Adrenal gland (tissue), 9 donors: ENCODE measurements at regions not wholly inside any gene's neighbourhood (a gene's known extent, or its start where the extent isn't known, plus 50 kb on each side); places are given as distances from the start of the nearest gene placed in this dataset.

Experiments used
- DNase-seq, 7 donors: peaks; one replicate each; pipeline ENCODE4 v3.0.0-alpha.2; 2019 to 2020
- H3K27ac ChIP-seq, 5 donors: fragments of 200-600 bp; sonication (generic) in 4 of 5; 1 replicate in 3 of 5; 2 replicates in 2 of 5; pipeline versions ENCODE4 v1.5.1 to v1.8.0; 2016 to 2020; ENCODE audit warnings: mild to moderate bottlenecking in 1 of 5
- H3K27me3 ChIP-seq: fragments of 200-600 bp; 2 replicates; pipeline ENCODE4 v1.8.0; 2021
- H3K36me3 ChIP-seq, 2 donors: fragments of 200-600 bp; replicated peaks in 1 of 2; 1 replicate in 1 of 2; 2 replicates in 1 of 2; pipeline versions ENCODE4 v1.5.1 to v1.8.0; 2018 to 2022
- H3K4me1 ChIP-seq, 2 donors: fragments of 200-600 bp; replicated peaks in 1 of 2; 1 replicate in 1 of 2; 2 replicates in 1 of 2; pipeline versions ENCODE4 v1.5.1 to v1.8.0; 2018 to 2021
- H3K4me3 ChIP-seq, 4 donors: fragments of 200-600 bp; sonication (generic) in 3 of 4; one replicate each; pipeline ENCODE4 v1.5.1; 2016 to 2018
- H3K9me3 ChIP-seq, 3 donors: fragments of 200-600 bp; sonication (generic) in 1 of 3; replicated peaks in 1 of 3; 1 replicate in 2 of 3; 2 replicates in 1 of 3; pipeline versions ENCODE4 v1.5.1 to v1.8.0; 2016 to 2021
- POLR2A ChIP-seq, 2 donors: fragments of 450-650 bp; IDR thresholded peaks; one replicate each; pipeline ENCODE4 v1.6.1; 2017; ENCODE audit warnings: antibody characterized with exemption in 2 of 2, mild to moderate bottlenecking in 2 of 2, moderate library complexity in 1 of 2
- WGBS, 4 donors: extraction: QIAGEN DNeasy Blood & Tissue Kit in 2 of 4; methylation state at CpG; one replicate each; pipeline versions ENCODE4 v1.1.5 to v1.1.7; 2013 to 2017; 5-methylcytosine and 5-hydroxymethylcytosine counted together
- intact Hi-C, 2 donors: fragments of 100-400 bp; cut with DNase I; formaldehyde crosslinking; loops; one replicate each; pipeline versions ENCODE4 v1.14.1 to v1.15.0; 2022 to 2023
- TF ChIP-seq, protein P1 (sequence below), 6 experiments: fragments of 450-650 bp in 4 of 6; fragments of 200-600 bp in 2 of 6; sonication (generic) in 1 of 6; IDR thresholded peaks; 1 replicate in 5 of 6; 2 replicates in 1 of 6; pipeline versions ENCODE4 v1.5.1 to v1.8.0; 2016 to 2021; ENCODE audit warnings: antibody characterized with exemption in 6 of 6, mild to moderate bottlenecking in 2 of 6, moderate library complexity in 1 of 6
- donor health status: healthy with polysubstance abuse.
- donor health status: Bipolar disorder and iron deficiency.
- donor health status: DM: yes; HTN: yes; CAD: no.
- donor health status: DM: no; HTN: no; CAD: no.
- donor health status: DM: no; HTN: no; CAD: no.

DNA sequence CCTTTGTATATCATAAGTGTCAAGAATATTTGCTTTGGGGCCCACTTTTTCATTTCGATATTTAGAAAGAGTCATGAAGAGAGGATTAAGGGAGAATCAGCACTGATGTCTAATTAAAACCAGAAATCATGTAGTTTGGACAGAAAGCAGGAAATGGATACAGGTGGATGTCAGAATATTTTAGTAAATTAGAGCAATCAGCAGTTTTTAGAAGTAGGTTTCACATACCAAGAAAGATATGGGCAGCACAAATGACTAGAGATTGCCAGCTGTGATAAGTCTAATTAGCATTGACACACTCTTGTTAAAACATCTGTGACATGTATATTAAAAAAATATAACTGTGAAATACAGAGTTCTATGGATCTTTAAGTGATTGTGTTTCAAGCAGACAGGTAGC, 180.8 kb upstream of the POM121L12 start:
- TF ChIP-seq, protein P1, sequence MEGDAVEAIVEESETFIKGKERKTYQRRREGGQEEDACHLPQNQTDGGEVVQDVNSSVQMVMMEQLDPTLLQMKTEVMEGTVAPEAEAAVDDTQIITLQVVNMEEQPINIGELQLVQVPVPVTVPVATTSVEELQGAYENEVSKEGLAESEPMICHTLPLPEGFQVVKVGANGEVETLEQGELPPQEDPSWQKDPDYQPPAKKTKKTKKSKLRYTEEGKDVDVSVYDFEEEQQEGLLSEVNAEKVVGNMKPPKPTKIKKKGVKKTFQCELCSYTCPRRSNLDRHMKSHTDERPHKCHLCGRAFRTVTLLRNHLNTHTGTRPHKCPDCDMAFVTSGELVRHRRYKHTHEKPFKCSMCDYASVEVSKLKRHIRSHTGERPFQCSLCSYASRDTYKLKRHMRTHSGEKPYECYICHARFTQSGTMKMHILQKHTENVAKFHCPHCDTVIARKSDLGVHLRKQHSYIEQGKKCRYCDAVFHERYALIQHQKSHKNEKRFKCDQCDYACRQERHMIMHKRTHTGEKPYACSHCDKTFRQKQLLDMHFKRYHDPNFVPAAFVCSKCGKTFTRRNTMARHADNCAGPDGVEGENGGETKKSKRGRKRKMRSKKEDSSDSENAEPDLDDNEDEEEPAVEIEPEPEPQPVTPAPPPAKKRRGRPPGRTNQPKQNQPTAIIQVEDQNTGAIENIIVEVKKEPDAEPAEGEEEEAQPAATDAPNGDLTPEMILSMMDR (IDR thresholded peaks at IDR 0.05): no peak
- no peak for TF ChIP-seq POLR2A (IDR thresholded peaks at IDR 0.05)
- Histone ChIP-seq H3K9me3 (no peaks in the 10 kb centered on the region), H3K27me3 (no peaks in the 10 kb centered on the region), H3K36me3 (no peaks in the 10 kb centered on the region), H3K27ac (no peak overlapping the region), H3K4me3 (no peak overlapping the region), H3K4me1 (no peaks in the 10 kb centered on the region)
- intact Hi-C loops: no loop called here
- 60 to 77% (median 74%) methylated on average over 1 of the region's 1 CpG for WGBS, 4 donors
- no peak for DNase-seq

DNA sequence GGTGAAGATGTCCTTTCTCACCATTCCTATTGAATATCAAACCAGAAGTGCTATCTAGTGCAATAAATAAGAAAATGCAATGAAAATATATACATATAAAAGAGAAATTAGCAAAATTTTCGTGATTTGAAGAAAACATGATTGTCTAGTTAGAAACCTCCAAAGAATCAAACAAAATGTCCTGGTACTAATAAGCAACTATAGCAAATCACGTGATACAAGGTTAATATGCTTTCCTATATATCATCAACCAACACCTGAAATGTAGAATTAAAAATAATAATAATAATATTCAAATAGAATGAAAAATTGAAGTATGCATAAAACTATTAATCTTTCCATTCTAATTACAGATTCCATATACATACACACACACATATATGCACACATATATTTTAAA, 183.9 kb upstream of the POM121L12 start:
- no peak for DNase-seq
- no peak for TF ChIP-seq POLR2A (IDR thresholded peaks at IDR 0.05)
- TF ChIP-seq, protein P1 (IDR thresholded peaks at IDR 0.05): no peak
- 33 to 63% (median 53%) methylated on average over 2 of the region's 2 CpGs for WGBS, 4 donors
- Histone ChIP-seq H3K9me3 (no peaks in the 10 kb centered on the region), H3K27ac (no peak overlapping the region), H3K4me3 (no peak overlapping the region), H3K27me3 (no peaks in the 10 kb centered on the region), H3K36me3 (no peaks in the 10 kb centered on the region), H3K4me1 (no peaks in the 10 kb centered on the region)
- intact Hi-C loops: no loop called here

DNA sequence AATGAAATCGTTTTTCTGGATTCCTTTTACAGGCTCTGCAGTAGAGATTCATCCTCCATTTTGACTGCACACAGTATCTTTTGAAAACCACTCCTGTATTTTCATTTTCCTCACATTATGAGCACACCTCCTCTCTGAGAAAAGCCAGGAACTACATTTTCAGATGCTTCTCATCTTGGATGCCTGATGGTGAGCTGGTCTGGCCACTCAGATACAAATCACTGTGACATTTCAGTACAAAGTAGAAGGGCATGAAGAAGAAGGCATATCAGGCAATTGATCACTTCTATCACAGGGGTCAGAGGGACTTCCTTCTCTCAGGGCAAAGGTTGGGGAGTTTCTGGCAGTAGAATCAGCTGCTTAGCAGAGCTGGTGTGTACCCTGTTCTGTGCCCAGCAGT, 192.0 kb upstream of the POM121L12 start:
- TF ChIP-seq, protein P1 (IDR thresholded peaks at IDR 0.05): no peak
- no peak for TF ChIP-seq POLR2A (IDR thresholded peaks at IDR 0.05)

DNA sequence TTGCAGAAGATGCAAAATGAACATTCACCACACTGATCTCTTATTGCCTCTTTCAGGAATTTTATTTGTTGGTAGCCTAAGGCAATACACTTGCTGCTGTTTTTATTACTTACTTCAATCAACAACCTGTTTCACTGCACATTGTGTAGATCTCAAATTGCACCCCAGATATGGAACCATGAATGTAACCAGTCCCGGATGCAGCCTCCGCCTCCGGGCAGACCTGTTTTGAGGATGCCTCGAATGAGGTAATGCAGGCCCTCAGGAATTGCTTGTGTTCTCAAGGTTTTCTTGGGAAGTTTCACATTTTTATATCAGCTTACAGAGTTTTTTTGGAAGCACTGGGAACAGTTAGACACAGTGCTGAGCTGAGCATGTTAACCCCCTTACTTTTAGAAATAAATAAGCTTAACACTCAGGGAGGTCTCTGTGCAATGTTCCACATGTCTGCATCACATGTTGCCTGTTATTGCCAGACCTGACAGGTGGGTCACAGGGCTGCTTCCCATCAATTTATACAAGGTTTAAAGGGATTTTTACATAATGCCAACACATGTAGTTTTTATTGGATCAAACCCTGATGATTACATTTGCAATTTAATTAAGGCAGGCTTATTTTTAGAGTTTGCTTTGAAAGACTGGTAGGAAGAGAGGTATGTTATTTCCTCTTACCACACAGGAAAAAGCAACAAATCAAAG, 193.1 kb upstream of the POM121L12 start:
- intact Hi-C loops: no loop called here
- H3K4me1 ChIP-seq: no peaks in the 10 kb centered on the region

More for the DNA sequence above, 192.0 kb upstream of the POM121L12 start:
- no peak overlapping the region for H3K27ac ChIP-seq
- H3K27me3 ChIP-seq: no peaks in the 10 kb centered on the region
- no peak overlapping the region for H3K4me3 ChIP-seq
- no peaks in the 10 kb centered on the region for H3K9me3 ChIP-seq
- intact Hi-C loops: no loop called here
- H3K4me1 ChIP-seq: no peaks in the 10 kb centered on the region
- no peaks in the 10 kb centered on the region for H3K36me3 ChIP-seq
- WGBS, 4 donors: 14 to 23% (median 18%) methylated on average over 1 of the region's 1 CpG
- no peak for DNase-seq

More for the DNA sequence above, 193.1 kb upstream of the POM121L12 start:
- peak in 1 of 7 donors; percentile 55 for DNase-seq
- Histone ChIP-seq H3K27ac (no peak overlapping the region), H3K27me3 (no peaks in the 10 kb centered on the region), H3K4me3 (no peak overlapping the region), H3K36me3 (no peaks in the 10 kb centered on the region), H3K9me3 (no peaks in the 10 kb centered on the region)
- TF ChIP-seq, protein P1 (IDR thresholded peaks at IDR 0.05): no peak
- TF ChIP-seq POLR2A (IDR thresholded peaks at IDR 0.05): no peak
- WGBS, 4 donors: 71 to 82% (median 78%) methylated on average over 4 of the region's 4 CpGs
